Endodermal cell (in vitro differentiated cells): ENCODE measurements at regions not wholly inside any gene's neighbourhood (a gene's known extent, or its start where the extent isn't known, plus 50 kb on each side); places are given as distances from the start of the nearest gene placed in this dataset.
A peak's percentile ranks its signal among the peaks of the same experiment; 100 is the strongest.

ENCODE experiments used
- DNase-seq: peaks from one replicate; pipeline ENCODE4 v3.0.0-alpha.2; 2017
- H3K27ac ChIP-seq: 2 replicates; pipeline ENCODE4 v1.5.1; 2013; ENCODE audit warnings: mild to moderate bottlenecking, low read depth, low read length, moderate library complexity
- H3K27me3 ChIP-seq: 2 replicates; pipeline ENCODE4 v1.6.1; 2013; ENCODE audit warnings: mild to moderate bottlenecking, low read length, moderate library complexity; ENCODE audit not compliant: insufficient read depth, control insufficient read depth, poor library complexity, severe bottlenecking
- H3K36me3 ChIP-seq: 2 replicates; pipeline ENCODE4 v1.7.0; 2013; ENCODE audit warnings: mild to moderate bottlenecking, low read length, moderate library complexity; ENCODE audit not compliant: control insufficient read depth, insufficient read depth
- H3K4me1 ChIP-seq: one replicate; pipeline ENCODE4 v1.7.0; 2013; ENCODE audit warnings: low read length; ENCODE audit not compliant: control insufficient read depth, insufficient read depth
- H3K4me3 ChIP-seq: 2 replicates; pipeline ENCODE4 v1.5.1; 2013; ENCODE audit warnings: mild to moderate bottlenecking, low read length, moderate library complexity
- H3K9ac ChIP-seq: 2 replicates; pipeline ENCODE4 v1.6.1; 2013; ENCODE audit warnings: mild to moderate bottlenecking, low read length, moderate library complexity; ENCODE audit not compliant: poor library complexity, severe bottlenecking; ENCODE audit errors: extremely low read depth
- H3K9me3 ChIP-seq: 2 replicates; pipeline ENCODE4 v1.6.1; 2013; ENCODE audit warnings: mild to moderate bottlenecking, low read length, moderate library complexity; ENCODE audit not compliant: control insufficient read depth
- H3K27ac Mint-ChIP-seq: 2 replicates; pipeline ENCODE4 v1.8.0; 2020; ENCODE audit warnings: mixed read lengths
- H3K27me3 Mint-ChIP-seq: 2 replicates; pipeline ENCODE4 v1.8.0; 2021; ENCODE audit warnings: mild to moderate bottlenecking, mixed read lengths; ENCODE audit not compliant: insufficient read depth
- H3K36me3 Mint-ChIP-seq: 2 replicates; pipeline ENCODE4 v1.8.0; 2020; ENCODE audit warnings: low read depth, mixed read lengths
- H3K4me1 Mint-ChIP-seq: 2 replicates; pipeline ENCODE4 v1.8.0; 2020; ENCODE audit warnings: mixed read lengths
- H3K4me3 Mint-ChIP-seq: 2 replicates; pipeline ENCODE4 v1.8.0; 2020; ENCODE audit warnings: mild to moderate bottlenecking, moderate library complexity, mixed read lengths
- H3K9me3 Mint-ChIP-seq: 2 replicates; pipeline ENCODE4 v1.8.0; 2020; ENCODE audit warnings: mild to moderate bottlenecking, mixed read lengths
- CTCF ChIP-seq: fragments of 200-600 bp; sonication (generic); conservative IDR thresholded peaks from 2 replicates; pipeline ENCODE4 v1.5.0; 2021; ENCODE audit warnings: antibody characterized with exemption, mild to moderate bottlenecking
- WGBS, 2 experiments: methylation state at CpG; one replicate each; pipeline versions ENCODE4 v1.1.5 to v1.1.7; 2013; ENCODE audit warnings: missing lambda C conversion rate in 2 of 2, mixed read lengths in 1 of 2; ENCODE audit not compliant: insufficient coverage in 1 of 2, insufficient read length in 1 of 2; 5-methylcytosine and 5-hydroxymethylcytosine counted together

GRCh38 chr12:58190618-58191017 lies 249.3 kb downstream of the ATP23 start:
- Histone ChIP-seq H3K4me1 (peaks cover 7% of the 10 kb centered on the region), H3K9me3 (peaks cover 20% of the 10 kb centered on the region), H3K27ac (no peak overlapping the region), H3K27me3 (no peaks in the 10 kb centered on the region), H3K9ac (no peak overlapping the region), H3K4me3 (no peak overlapping the region), H3K36me3 (no peaks in the 10 kb centered on the region)
- DNase-seq: peak; percentile 38
- Mint-ChIP-seq H3K36me3 (peaks cover 2% of the 10 kb centered on the region), H3K9me3 (peaks cover 36% of the 10 kb centered on the region), H3K27me3 (peaks cover 1% of the 10 kb centered on the region), H3K27ac (no peak overlapping the region), H3K4me3 (no peak overlapping the region), H3K4me1 (peaks cover 17% of the 10 kb centered on the region)
- WGBS, 2 experiments: 88 to 100% methylated on average over 2 to 5 of the region's 5 CpGs
- no peak for TF ChIP-seq CTCF

- H3K9me3 Mint-ChIP-seq: peaks cover 20% of the 10 kb centered on the region
- Histone ChIP-seq H3K4me3 (no peak overlapping the region), H3K4me1 (no peaks in the 10 kb centered on the region), H3K9ac (no peak overlapping the region), H3K27me3 (no peaks in the 10 kb centered on the region), H3K9me3 (peaks cover 4% of the 10 kb centered on the region), H3K36me3 (no peaks in the 10 kb centered on the region), H3K27ac (no peak overlapping the region)
- H3K4me1 Mint-ChIP-seq: no peaks in the 10 kb centered on the region
- TF ChIP-seq CTCF: no peak
- no peak overlapping the region for H3K4me3 Mint-ChIP-seq
- DNase-seq: no peak
- no peaks in the 10 kb centered on the region for H3K36me3 Mint-ChIP-seq
- H3K27ac Mint-ChIP-seq: no peak overlapping the region
- H3K27me3 Mint-ChIP-seq: peaks cover 4% of the 10 kb centered on the region
Measured at GRCh38 chr12:58196971-58197370, 255.6 kb downstream of the ATP23 start.

- DNase-seq: no peak
- Mint-ChIP-seq H3K36me3 (no peaks in the 10 kb centered on the region), H3K27ac (no peak overlapping the region), H3K27me3 (peaks cover 6% of the 10 kb centered on the region), H3K4me3 (no peak overlapping the region), H3K9me3 (peaks cover 2% of the 10 kb centered on the region), H3K4me1 (peaks cover 39% of the 10 kb centered on the region)
- 82 to 100% methylated on average over 2 of the region's 3 CpGs for WGBS, 2 experiments
- H3K4me1 ChIP-seq: peaks cover 12% of the 10 kb centered on the region
- H3K27ac ChIP-seq: no peak overlapping the region
- no peaks in the 10 kb centered on the region for H3K36me3 ChIP-seq
- no peaks in the 10 kb centered on the region for H3K9me3 ChIP-seq
- H3K27me3 ChIP-seq: no peaks in the 10 kb centered on the region
- no peak overlapping the region for H3K4me3 ChIP-seq
- TF ChIP-seq CTCF: no peak
- H3K9ac ChIP-seq: no peak overlapping the region
Measured at GRCh38 chr12:58202933-58203718, 261.8 kb downstream of the ATP23 start.
